ENCODE measurements at regions not wholly inside any gene's neighbourhood (a gene's known extent, or its start where the extent isn't known, plus 50 kb on each side); places are given as distances from the start of the nearest gene placed in this dataset.

- no peaks in the 10 kb centered on the region for H3K4me1 ChIP-seq (ENCODE audit: control insufficient read depth in 1 of 2, insufficient read depth in 1 of 2, low read depth in 1 of 2, low read length in 1 of 2)
- no peak for TF ChIP-seq CTCF (IDR thresholded peaks at IDR 0.05)
- no peaks in the 10 kb centered on the region for H3K36me3 ChIP-seq
- H3K27me3 ChIP-seq, result no peaks in the 10 kb centered on the region
- no peak overlapping the region for H3K27ac ChIP-seq
- no peaks in the 10 kb centered on the region for H3K9me3 ChIP-seq
- no peak overlapping the region for H3K4me3 ChIP-seq (ENCODE audit: low read depth in 1 of 2, low read length in 1 of 2)
Measured at GRCh38 chr5:56288873-56289601, 55.9 kb upstream of the ANKRD55 start.

GRCh38 chr5:56286015-56286884, 53.1 kb upstream of the ANKRD55 start:
- Histone ChIP-seq H3K36me3 (no peaks in the 10 kb centered on the region), H3K27ac (no peak overlapping the region)

GRCh38 chr5:56282951-56283350, 49.8 kb upstream of the ANKRD55 start:
- Histone ChIP-seq H3K27ac (no peak overlapping the region), H3K4me3 (ENCODE audit: low read depth in 1 of 2, low read length in 1 of 2) (no peak overlapping the region), H3K27me3 (no peaks in the 10 kb centered on the region), H3K4me1 (ENCODE audit: control insufficient read depth in 1 of 2, insufficient read depth in 1 of 2, low read depth in 1 of 2, low read length in 1 of 2) (no peaks in the 10 kb centered on the region), H3K36me3 (no peaks in the 10 kb centered on the region), H3K9me3 (no peaks in the 10 kb centered on the region)
- TF ChIP-seq CTCF (IDR thresholded peaks at IDR 0.05), result no peak

More at GRCh38 chr5:56286015-56286884, 53.1 kb upstream of the ANKRD55 start:
- Histone ChIP-seq H3K4me3 (ENCODE audit: low read depth in 1 of 2, low read length in 1 of 2) (no peak overlapping the region), H3K27me3 (no peaks in the 10 kb centered on the region), H3K4me1 (ENCODE audit: control insufficient read depth in 1 of 2, insufficient read depth in 1 of 2, low read depth in 1 of 2, low read length in 1 of 2) (no peaks in the 10 kb centered on the region), H3K9me3 (no peaks in the 10 kb centered on the region)
- no peak for TF ChIP-seq CTCF (IDR thresholded peaks at IDR 0.05)

All from neutrophil (primary cell).